ENCODE measurements at regions not wholly inside any gene's neighbourhood (a gene's known extent, or its start where the extent isn't known, plus 50 kb on each side); places are given as distances from the start of the nearest gene placed in this dataset.

GRCh38 chr1:38609166-38610025, 250.2 kb downstream of the RRAGC start:
- H3K27me3 ChIP-seq (ENCODE audit: control insufficient read depth, insufficient read depth, low read length): no peaks in the 10 kb centered on the region
- TF ChIP-seq CTCF (IDR thresholded peaks at IDR 0.05; ENCODE audit: insufficient read depth, low read length, severe bottlenecking): no peak
- no peak for DNase-seq (ENCODE audit: low read depth)
- no peak for FAIRE-seq
- H3K36me3 ChIP-seq (ENCODE audit: control insufficient read depth, insufficient read depth, low read length): no peaks in the 10 kb centered on the region
- H3K4me3 ChIP-seq (ENCODE audit: low read depth, low read length): no peak overlapping the region

GRCh38 chr1:38608202-38608864, 251.2 kb downstream of the RRAGC start:
- Histone ChIP-seq H3K27me3 (ENCODE audit: control insufficient read depth, insufficient read depth, low read length) (no peaks in the 10 kb centered on the region), H3K4me3 (ENCODE audit: low read depth, low read length) (no peak overlapping the region), H3K36me3 (ENCODE audit: control insufficient read depth, insufficient read depth, low read length) (no peaks in the 10 kb centered on the region)
- TF ChIP-seq CTCF (IDR thresholded peaks at IDR 0.05; ENCODE audit: insufficient read depth, low read length, severe bottlenecking): peak; percentile 66
- no peak for FAIRE-seq
- DNase-seq (ENCODE audit: low read depth): no peak

GRCh38 chr1:38607526-38607925, 252.0 kb downstream of the RRAGC start:
- no peak for TF ChIP-seq CTCF (IDR thresholded peaks at IDR 0.05; ENCODE audit: insufficient read depth, low read length, severe bottlenecking)
- FAIRE-seq (no peak), DNase-seq (ENCODE audit: low read depth) (no peak)
- H3K36me3 ChIP-seq (ENCODE audit: control insufficient read depth, insufficient read depth, low read length): no peaks in the 10 kb centered on the region
- no peak overlapping the region for H3K4me3 ChIP-seq (ENCODE audit: low read depth, low read length)
- H3K27me3 ChIP-seq (ENCODE audit: control insufficient read depth, insufficient read depth, low read length): no peaks in the 10 kb centered on the region

GRCh38 chr1:38605063-38605462, 254.5 kb downstream of the RRAGC start:
- TF ChIP-seq CTCF (IDR thresholded peaks at IDR 0.05; ENCODE audit: insufficient read depth, low read length, severe bottlenecking): no peak
- no peak for DNase-seq (ENCODE audit: low read depth)
- no peak for FAIRE-seq
- Histone ChIP-seq H3K36me3 (ENCODE audit: control insufficient read depth, insufficient read depth, low read length) (no peaks in the 10 kb centered on the region), H3K27me3 (ENCODE audit: control insufficient read depth, insufficient read depth, low read length) (no peaks in the 10 kb centered on the region), H3K4me3 (ENCODE audit: low read depth, low read length) (no peak overlapping the region)

- Histone ChIP-seq H3K4me3 (ENCODE audit: low read depth, low read length) (no peak overlapping the region), H3K27me3 (ENCODE audit: control insufficient read depth, insufficient read depth, low read length) (no peaks in the 10 kb centered on the region), H3K36me3 (ENCODE audit: control insufficient read depth, insufficient read depth, low read length) (no peaks in the 10 kb centered on the region)
- no peak for TF ChIP-seq CTCF (IDR thresholded peaks at IDR 0.05; ENCODE audit: insufficient read depth, low read length, severe bottlenecking)
- FAIRE-seq (no peak), DNase-seq (ENCODE audit: low read depth) (no peak)
Measured at GRCh38 chr1:38603907-38604306, 255.7 kb downstream of the RRAGC start.
